ENCODE measurements at regions not wholly inside any gene's neighbourhood (a gene's known extent, or its start where the extent isn't known, plus 50 kb on each side); places are given as distances from the start of the nearest gene placed in this dataset.

GRCh38 chr1:62382658-62382955 lies 54.2 kb upstream of the USP1 start:
- TF ChIP-seq, protein P1, sequence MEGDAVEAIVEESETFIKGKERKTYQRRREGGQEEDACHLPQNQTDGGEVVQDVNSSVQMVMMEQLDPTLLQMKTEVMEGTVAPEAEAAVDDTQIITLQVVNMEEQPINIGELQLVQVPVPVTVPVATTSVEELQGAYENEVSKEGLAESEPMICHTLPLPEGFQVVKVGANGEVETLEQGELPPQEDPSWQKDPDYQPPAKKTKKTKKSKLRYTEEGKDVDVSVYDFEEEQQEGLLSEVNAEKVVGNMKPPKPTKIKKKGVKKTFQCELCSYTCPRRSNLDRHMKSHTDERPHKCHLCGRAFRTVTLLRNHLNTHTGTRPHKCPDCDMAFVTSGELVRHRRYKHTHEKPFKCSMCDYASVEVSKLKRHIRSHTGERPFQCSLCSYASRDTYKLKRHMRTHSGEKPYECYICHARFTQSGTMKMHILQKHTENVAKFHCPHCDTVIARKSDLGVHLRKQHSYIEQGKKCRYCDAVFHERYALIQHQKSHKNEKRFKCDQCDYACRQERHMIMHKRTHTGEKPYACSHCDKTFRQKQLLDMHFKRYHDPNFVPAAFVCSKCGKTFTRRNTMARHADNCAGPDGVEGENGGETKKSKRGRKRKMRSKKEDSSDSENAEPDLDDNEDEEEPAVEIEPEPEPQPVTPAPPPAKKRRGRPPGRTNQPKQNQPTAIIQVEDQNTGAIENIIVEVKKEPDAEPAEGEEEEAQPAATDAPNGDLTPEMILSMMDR (IDR thresholded peaks at IDR 0.05), result no peak
- TF ChIP-seq POLR2A (IDR thresholded peaks at IDR 0.05), result no peak

All from body of pancreas (tissue), 4 donors.